ENCODE measurements at regions not wholly inside any gene's neighbourhood (a gene's known extent, or its start where the extent isn't known, plus 50 kb on each side); places are given as distances from the start of the nearest gene placed in this dataset.

DNA sequence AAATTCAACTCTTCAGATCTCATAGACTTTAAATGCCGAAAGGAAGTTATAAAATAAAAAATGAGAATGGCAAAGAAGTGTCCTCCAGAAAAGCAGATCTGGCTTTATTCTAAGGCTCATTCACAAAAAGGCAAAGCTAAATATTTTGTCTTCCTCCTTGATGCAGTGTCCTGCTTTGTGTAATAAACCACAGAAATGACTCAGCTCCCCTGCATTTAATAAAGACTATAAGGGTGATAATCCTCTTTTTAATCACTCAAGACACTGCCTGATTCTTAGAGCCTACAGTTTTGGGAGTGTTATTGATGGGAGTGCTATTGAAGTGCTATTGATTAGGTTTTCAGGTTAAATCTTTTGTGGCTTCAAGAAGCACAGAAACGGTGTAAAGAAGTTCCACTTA is 482.0 kb downstream of the PCDH20 start:
- TF ChIP-seq CTCF (IDR thresholded peaks at IDR 0.05) (no peak), POLR2A (IDR thresholded peaks at IDR 0.05) (no peak)

All from Peyer's patch (tissue), 4 donors.